COR-L47 (cell line): ENCODE measurements at regions not wholly inside any gene's neighbourhood (a gene's known extent, or its start where the extent isn't known, plus 50 kb on each side); places are given as distances from the start of the nearest gene placed in this dataset.
"Not testable (repeated sequence)": the region's sequence is repeated elsewhere in the genome, so short reads cannot be mapped to it uniquely, and the experiment has no call there.

Experiments used
- DNase-seq: peaks from one replicate; lab custom pipeline; 2025; lab: John Stamatoyannopoulos, UW

DNA sequence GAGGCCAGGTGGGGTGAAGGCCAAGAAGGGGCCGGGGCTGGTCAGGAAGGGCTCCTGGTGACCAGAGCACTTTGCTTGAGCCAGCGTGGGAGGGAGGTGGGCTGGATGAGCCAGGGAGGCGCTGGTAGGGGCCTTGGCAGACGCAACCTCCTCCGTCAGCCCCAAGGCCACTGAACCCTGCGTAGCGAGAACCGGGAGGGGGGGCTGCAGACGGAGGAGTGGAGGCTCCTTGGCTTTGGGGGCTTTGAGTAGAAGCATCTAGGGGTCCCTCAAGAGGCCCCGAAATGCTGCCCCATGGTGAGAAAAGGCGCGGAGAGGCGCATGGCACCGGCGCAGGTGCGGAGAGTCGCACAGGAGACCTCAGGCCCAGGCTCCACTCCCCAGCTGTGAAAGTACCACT, 1888.0 kb upstream of the CDH9 start:
- no peak for DNase-seq

DNA sequence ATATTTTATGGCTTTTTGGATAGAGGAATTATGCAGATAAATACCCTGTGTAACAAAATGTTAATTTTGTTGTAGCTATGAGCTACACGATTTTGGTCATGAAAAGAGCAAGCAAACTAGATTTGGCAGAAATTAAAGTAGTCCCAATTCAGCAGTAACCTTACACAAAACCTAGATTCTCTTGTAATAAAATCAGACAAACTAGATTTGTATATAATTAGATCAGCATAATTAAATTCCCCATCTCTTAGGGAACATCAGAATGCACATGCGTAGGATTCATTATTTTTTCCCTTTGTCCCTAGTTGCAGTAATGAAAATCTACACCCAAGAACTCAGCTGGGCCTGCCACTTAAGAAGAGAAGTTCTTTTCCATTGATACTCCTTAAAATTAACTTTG, 1879.2 kb upstream of the CDH9 start:
- DNase-seq = no peak

- DNase-seq = peak; percentile 51
Observed at GRCh38 chr5:28914297-28914696, 1875.9 kb upstream of the CDH9 start.

GRCh38 chr5:28903643-28904042, 1865.3 kb upstream of the CDH9 start:
- no peak for DNase-seq

- peak; percentile 31 for DNase-seq
Observed at GRCh38 chr5:28896949-28897348, 1858.6 kb upstream of the CDH9 start.

GRCh38 chr5:28880936-28881335, 1842.5 kb upstream of the CDH9 start:
- no peak for DNase-seq

- no peak for DNase-seq
Observed at GRCh38 chr5:28877050-28877449, 1838.7 kb upstream of the CDH9 start.

- DNase-seq = no peak
Observed at GRCh38 chr5:28864006-28864405, 1825.6 kb upstream of the CDH9 start.

DNA sequence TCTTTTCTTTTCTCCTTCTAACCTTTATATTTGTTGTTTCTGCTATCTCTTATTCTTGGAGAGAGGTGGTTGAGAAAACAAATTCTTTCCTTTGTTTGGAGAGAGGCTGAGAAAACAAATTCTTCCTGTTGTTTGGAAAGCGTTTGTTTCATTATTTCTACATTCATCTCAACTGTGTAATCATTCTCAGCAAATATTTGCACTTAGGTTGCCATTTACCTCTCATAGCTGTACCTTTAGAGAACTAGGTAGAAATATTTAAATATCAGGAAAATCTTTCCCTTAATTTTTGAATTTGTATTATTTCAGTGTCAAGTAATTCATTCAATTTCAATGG, 1824.4 kb upstream of the CDH9 start:
- peak; percentile 11 for DNase-seq

DNA sequence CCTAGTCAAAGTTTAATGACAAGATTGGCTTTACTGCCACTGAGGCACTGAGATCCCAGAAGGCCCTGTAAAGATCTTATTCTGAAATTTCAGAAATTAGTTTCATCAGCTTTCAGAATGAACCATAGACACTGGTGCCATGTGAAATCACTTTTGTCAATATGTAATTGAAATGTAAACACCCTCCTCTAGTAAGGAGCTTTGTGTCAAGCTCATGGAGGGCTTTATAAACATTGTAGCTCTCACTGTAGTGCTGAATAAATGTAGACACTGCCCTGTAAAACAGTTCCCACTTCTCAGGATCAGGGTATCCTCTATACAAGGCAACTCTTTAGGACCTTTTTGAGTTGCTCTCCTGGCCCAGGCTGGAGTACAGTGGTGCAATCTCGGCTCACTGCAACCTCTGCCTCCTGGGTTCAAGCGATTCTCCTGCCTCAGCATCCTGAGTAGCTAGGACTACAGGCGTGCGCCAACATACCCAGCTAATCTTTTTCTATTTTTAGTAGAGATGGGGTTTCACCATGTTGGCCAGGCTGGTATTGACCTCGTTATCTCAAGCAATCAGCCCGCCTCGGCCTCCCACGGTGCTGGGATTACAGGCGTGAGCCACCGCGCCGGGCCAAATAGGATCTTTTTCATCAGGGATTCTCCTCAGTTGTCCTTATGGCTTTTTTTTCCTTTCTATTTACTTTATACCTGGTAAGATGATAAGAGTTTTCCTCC, 1823.9 kb upstream of the CDH9 start:
- peak; percentile 20 for DNase-seq

- no peak for DNase-seq
Observed at GRCh38 chr5:28855626-28856025, 1817.2 kb upstream of the CDH9 start.

DNA sequence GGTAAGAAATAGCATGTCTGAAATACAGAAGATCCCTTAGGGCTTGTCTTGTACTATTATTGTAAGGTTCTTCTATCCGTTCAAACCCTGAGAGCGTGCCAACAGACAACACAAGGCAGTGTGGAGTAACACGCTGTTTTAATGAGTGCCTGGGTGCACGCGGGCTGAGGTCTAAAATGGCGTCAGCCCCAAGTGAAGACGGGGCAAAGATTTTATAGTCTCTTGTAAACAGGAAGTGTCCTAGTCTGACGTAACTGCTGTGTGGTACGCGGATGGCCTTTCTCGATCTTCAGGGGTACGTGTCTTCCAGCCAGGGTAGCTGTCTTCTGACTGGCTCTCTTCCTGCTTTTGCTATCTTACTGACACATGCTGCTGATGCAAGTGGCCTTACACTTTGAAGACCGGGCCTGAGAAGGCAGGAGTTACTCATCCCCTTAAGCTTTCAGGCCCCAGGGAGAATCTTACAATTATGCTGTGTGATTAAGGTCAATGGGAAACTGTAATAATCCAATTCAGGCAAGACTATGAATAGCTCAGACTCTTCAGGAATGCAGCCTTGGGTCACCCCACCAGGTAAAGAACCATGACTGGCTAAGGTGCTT, 1812.0 kb upstream of the CDH9 start:
- DNase-seq = no peak

GRCh38 chr5:28831042-28831441, 1792.7 kb upstream of the CDH9 start:
- DNase-seq = no peak

DNA sequence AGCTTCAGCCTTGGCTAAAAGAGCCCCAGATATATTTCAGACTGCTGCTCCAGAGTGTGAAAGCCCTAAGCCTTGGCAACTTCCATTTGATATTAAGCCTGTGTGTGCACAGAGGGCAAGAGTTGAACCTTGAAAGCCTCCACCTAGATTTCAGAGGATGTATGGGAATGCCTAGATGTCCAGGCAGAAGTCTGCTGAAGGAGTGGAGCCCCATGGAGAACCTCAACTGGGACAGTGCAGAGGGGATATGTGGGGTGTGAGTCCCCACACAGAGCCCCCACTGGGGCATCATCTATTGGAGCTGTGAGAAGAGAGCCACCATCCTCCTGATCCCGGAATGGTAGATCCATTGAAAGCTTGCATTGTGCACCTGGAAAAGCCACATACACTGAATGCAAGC, 1784.8 kb upstream of the CDH9 start:
- no peak for DNase-seq

- no peak for DNase-seq
Observed at GRCh38 chr5:28822071-28822470, 1783.7 kb upstream of the CDH9 start.

DNA sequence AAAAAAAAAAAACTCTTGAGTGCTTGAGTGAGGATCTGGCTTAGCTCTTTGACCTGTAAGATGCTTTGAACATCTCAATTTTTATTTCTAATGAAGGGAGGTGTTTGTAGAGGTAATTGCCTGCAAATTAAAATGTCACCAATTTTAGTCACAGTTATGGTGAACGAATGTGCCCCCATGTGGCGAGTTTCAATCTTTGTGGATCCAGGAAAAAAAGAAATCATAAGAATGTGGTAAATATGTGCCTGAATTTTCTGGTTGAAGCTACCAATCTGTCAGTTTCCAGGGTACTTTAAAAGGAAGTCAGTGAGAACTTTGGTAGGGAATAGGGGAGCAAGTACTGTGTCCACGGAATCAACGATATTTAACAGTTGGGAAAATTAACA, 1772.4 kb upstream of the CDH9 start:
- DNase-seq = no peak

GRCh38 chr5:28809811-28810750, 1771.7 kb upstream of the CDH9 start:
- no peak for DNase-seq

GRCh38 chr5:28808967-28809810, 1770.8 kb upstream of the CDH9 start:
- no peak for DNase-seq

GRCh38 chr5:28807195-28807729, 1768.9 kb upstream of the CDH9 start:
- DNase-seq = no peak

GRCh38 chr5:28799035-28799434, 1760.6 kb upstream of the CDH9 start:
- not testable (repeated sequence) for DNase-seq

- DNase-seq = peak; percentile 1
Observed at GRCh38 chr5:28788954-28789353, 1750.6 kb upstream of the CDH9 start.
